Mucosa of rectum (tissue), 2 donors: ENCODE measurements at regions not wholly inside any gene's neighbourhood (a gene's known extent, or its start where the extent isn't known, plus 50 kb on each side); places are given as distances from the start of the nearest gene placed in this dataset.
A peak's percentile ranks its signal among the peaks of the same experiment; 100 is the strongest.

Experiments used
- H3K27ac ChIP-seq, 2 donors: one replicate each; pipeline ENCODE4 v1.7.0; 2013; ENCODE audit warnings: inconsistent platforms in 2 of 2, low read depth in 2 of 2, low read length in 2 of 2
- H3K27me3 ChIP-seq, 2 donors: one replicate each; pipeline ENCODE4 v1.7.0; 2013; ENCODE audit warnings: low read length in 2 of 2; ENCODE audit not compliant: control insufficient read depth in 2 of 2, insufficient read depth in 2 of 2
- H3K36me3 ChIP-seq, 2 donors: one replicate each; pipeline ENCODE4 v1.7.0; 2013; ENCODE audit warnings: low read length in 2 of 2; ENCODE audit not compliant: control insufficient read depth in 2 of 2, insufficient read depth in 2 of 2
- H3K4me1 ChIP-seq, 2 donors: one replicate each; pipeline ENCODE4 v1.7.0; 2013; ENCODE audit warnings: low read length in 2 of 2, mild to moderate bottlenecking in 1 of 2; ENCODE audit not compliant: control insufficient read depth in 2 of 2, insufficient read depth in 2 of 2
- H3K4me3 ChIP-seq, 2 donors: one replicate each; pipeline ENCODE4 v1.7.0; 2013; ENCODE audit warnings: low read length in 2 of 2
- H3K9ac ChIP-seq, 2 donors: one replicate each; pipeline ENCODE4 v1.7.0; 2013; ENCODE audit warnings: low read length in 2 of 2, low read depth in 1 of 2, mild to moderate bottlenecking in 1 of 2
- H3K9me3 ChIP-seq, 2 donors: one replicate each; pipeline ENCODE4 v1.7.0; 2013; ENCODE audit warnings: low read length in 2 of 2; ENCODE audit not compliant: control insufficient read depth in 2 of 2
- donor health status: healthy.
- donor health status: Normal muscosa, but diverticular disease.

GRCh38 chr6:26202811-26203583 is 115.8 kb downstream of the HFE start:
- Histone ChIP-seq H3K9me3 (no peaks in the 10 kb centered on the region), H3K27me3 (peaks cover 0 to 5% of the 10 kb centered on the region in 2 donors), H3K27ac (peak overlapping the region in 1 of 2 donors; percentile 18), H3K36me3 (no peaks in the 10 kb centered on the region), H3K4me3 (no peak overlapping the region), H3K9ac (no peak overlapping the region), H3K4me1 (peaks cover 7 to 17% of the 10 kb centered on the region in 2 donors)

- Histone ChIP-seq H3K4me1 (peaks cover 7 to 17% of the 10 kb centered on the region in 2 donors), H3K36me3 (no peaks in the 10 kb centered on the region), H3K4me3 (peak overlapping the region; percentile 91 to 92), H3K9me3 (no peaks in the 10 kb centered on the region), H3K27ac (peak overlapping the region; percentile 98 to 99), H3K27me3 (peaks cover 0 to 3% of the 10 kb centered on the region in 2 donors), H3K9ac (peak overlapping the region; percentile 97 to 98)
These were observed 117.3 kb downstream of the HFE start for GRCh38 chr6:26204332-26205160.

- no peaks in the 10 kb centered on the region for H3K9me3 ChIP-seq
- H3K27ac ChIP-seq, result peak overlapping the region; percentile 98 to 99
- H3K4me1 ChIP-seq, result peaks cover 7 to 13% of the 10 kb centered on the region in 2 donors
- peak overlapping the region; percentile 91 to 92 for H3K4me3 ChIP-seq
- H3K36me3 ChIP-seq, result no peaks in the 10 kb centered on the region
- H3K27me3 ChIP-seq, result peaks cover 0 to 3% of the 10 kb centered on the region in 2 donors
- H3K9ac ChIP-seq, result peak overlapping the region; percentile 97 to 98
These were observed 118.0 kb downstream of the HFE start for GRCh38 chr6:26205161-26205624.

- Histone ChIP-seq H3K9ac (peak overlapping the region; percentile 97 to 98), H3K4me3 (peak overlapping the region; percentile 91 to 92), H3K27ac (peak overlapping the region; percentile 98 to 99), H3K36me3 (no peaks in the 10 kb centered on the region), H3K27me3 (peaks cover 0 to 3% of the 10 kb centered on the region in 2 donors), H3K4me1 (peaks cover 7 to 11% of the 10 kb centered on the region in 2 donors), H3K9me3 (no peaks in the 10 kb centered on the region)
These were observed 118.7 kb downstream of the HFE start for GRCh38 chr6:26205625-26206574.

- Histone ChIP-seq H3K36me3 (no peaks in the 10 kb centered on the region), H3K9me3 (no peaks in the 10 kb centered on the region), H3K9ac (no peak overlapping the region), H3K4me1 (peaks cover 7 to 11% of the 10 kb centered on the region in 2 donors), H3K27me3 (peaks cover 0 to 3% of the 10 kb centered on the region in 2 donors), H3K27ac (no peak overlapping the region), H3K4me3 (peak overlapping the region in 1 of 2 donors; percentile 92)
These were observed 119.9 kb downstream of the HFE start for GRCh38 chr6:26206868-26207801.

GRCh38 chr6:26211963-26212362 is 124.7 kb downstream of the HFE start:
- Histone ChIP-seq H3K9me3 (no peaks in the 10 kb centered on the region), H3K4me3 (no peak overlapping the region), H3K27me3 (no peaks in the 10 kb centered on the region)

GRCh38 chr6:26213334-26214075 is 126.3 kb downstream of the HFE start:
- Histone ChIP-seq H3K4me3 (no peak overlapping the region), H3K27ac (no peak overlapping the region), H3K9me3 (no peaks in the 10 kb centered on the region), H3K27me3 (no peaks in the 10 kb centered on the region), H3K4me1 (peaks cover 7 to 8% of the 10 kb centered on the region in 2 donors), H3K36me3 (no peaks in the 10 kb centered on the region), H3K9ac (no peak overlapping the region)

More at GRCh38 chr6:26211963-26212362, 124.7 kb downstream of the HFE start:
- Histone ChIP-seq H3K9ac (no peak overlapping the region), H3K4me1 (peaks cover 7 to 8% of the 10 kb centered on the region in 2 donors), H3K36me3 (no peaks in the 10 kb centered on the region), H3K27ac (no peak overlapping the region)

GRCh38 chr6:26214803-26215584 is 127.8 kb downstream of the HFE start:
- H3K27me3 ChIP-seq, result no peaks in the 10 kb centered on the region

More at GRCh38 chr6:26214803-26215584, 127.8 kb downstream of the HFE start:
- Histone ChIP-seq H3K9ac (peak overlapping the region; percentile 71 to 85), H3K4me3 (peak overlapping the region; percentile 73 to 76), H3K4me1 (peaks cover 7 to 8% of the 10 kb centered on the region in 2 donors), H3K36me3 (no peaks in the 10 kb centered on the region), H3K9me3 (no peaks in the 10 kb centered on the region), H3K27ac (peak overlapping the region; percentile 96 to 97)
